ENCODE measurements at regions not wholly inside any gene's neighbourhood (a gene's known extent, or its start where the extent isn't known, plus 50 kb on each side); places are given as distances from the start of the nearest gene placed in this dataset.
A peak's percentile ranks its signal among the peaks of the same experiment; 100 is the strongest.

DNA sequence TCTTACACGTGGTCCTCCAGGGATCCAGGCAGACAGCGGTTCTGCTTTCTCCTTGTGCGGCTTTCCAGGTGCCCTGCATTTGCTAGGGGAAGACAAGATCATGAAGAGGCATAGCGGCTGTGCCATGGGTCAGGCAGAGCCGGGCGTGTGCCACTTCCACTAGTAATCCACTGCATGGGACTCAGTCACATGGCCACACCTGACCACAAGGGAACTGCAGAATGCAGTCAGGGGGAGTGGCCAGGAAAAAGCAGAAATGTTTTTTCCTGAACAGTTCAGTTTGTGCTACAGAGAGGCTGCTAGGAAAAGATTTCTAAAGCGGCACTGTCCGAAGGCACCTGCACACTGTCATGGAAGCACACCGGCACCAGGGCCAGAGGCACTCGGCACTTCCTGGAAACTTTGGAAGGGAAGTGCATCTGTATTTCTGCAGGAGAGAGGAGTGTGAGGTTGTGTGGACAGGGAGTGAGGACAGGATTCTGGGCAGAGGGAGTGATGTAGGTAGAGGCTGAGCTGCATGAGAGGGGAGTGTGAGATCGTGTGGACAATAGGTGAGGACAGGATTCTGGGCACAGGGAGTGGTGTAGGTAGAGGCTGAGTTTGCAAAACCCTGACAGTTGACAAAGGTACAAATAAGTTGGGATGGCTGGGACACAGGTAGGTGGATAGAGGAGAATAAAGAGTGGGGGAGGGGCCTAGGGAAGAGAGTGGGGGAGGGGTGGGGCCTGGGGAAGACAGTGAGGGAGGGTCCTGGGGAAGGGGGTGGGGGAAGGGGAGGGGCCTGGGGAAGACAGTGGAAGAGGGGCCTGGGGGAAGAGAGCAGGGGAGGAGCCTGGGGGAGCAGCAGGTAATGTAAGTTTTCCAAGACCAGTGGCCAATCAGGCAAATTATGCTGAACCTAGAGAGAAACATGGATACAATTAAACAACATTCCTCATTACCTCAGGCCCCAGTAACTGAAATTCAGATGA, 1436.3 kb downstream of the TBC1D22A start:
- DNase-seq = no peak

DNA sequence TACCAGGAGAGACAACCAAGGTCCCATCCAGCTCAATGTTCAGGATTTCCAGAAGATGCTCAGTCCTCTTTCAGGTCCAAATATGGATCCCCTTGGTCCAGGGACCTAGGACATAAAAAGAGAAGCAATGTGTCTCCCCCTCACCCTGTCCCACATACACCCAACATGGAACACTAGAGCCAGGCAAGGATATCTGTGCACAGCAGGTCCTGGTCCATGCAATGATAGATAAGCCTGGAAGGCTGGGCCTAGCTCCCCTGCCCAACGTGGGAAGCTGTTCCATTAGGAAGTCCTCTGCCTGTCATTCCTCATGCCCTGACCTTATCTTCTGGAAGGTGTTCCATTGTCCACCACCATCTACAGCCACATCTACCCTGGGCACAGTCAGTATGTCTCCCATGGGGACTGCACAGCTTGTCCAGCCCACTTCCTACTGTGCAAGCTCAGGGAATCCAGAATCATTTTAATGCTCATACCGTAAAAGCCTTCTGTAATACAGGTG, 1434.8 kb downstream of the TBC1D22A start:
- no peak for DNase-seq

DNA sequence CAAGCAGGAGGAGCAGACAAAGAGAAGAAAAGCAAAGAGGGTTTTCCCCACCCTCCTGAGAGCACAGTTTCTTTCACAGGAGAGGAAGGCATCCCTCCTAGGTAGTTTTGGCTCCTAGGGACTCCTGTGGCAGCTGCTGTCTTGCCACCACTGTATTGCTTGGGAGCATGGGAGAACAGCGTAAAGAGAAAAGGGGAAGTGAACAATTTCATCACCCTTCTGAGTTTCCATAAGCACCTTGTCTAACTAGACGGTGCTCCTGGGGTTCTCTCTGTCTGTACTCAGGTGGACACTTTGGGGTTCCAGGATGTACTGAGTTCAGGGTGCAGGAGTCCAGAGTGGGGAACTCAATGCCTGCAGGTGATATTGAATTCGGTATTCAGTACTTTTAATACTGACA, 1430.5 kb downstream of the TBC1D22A start:
- no peak for DNase-seq

DNA sequence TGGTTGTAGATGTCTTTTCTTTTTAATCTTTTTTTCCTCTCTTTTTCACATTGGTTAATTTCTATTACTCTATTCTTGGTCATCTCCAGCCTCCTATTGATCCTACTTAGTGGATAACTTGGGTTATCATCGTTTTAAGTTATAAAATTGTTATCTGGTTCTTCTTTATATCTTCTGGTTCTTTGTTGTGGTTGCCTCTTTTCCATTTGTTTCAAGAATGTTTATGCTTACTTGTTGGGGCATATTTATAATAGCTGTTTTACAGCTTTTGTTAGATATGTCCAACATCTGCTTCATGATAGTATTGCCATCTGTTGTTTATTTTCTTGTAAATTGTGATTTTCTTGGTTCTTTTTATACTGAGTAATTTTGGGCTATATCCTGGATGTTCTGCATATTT, 1429.6 kb downstream of the TBC1D22A start:
- DNase-seq = no peak

DNA sequence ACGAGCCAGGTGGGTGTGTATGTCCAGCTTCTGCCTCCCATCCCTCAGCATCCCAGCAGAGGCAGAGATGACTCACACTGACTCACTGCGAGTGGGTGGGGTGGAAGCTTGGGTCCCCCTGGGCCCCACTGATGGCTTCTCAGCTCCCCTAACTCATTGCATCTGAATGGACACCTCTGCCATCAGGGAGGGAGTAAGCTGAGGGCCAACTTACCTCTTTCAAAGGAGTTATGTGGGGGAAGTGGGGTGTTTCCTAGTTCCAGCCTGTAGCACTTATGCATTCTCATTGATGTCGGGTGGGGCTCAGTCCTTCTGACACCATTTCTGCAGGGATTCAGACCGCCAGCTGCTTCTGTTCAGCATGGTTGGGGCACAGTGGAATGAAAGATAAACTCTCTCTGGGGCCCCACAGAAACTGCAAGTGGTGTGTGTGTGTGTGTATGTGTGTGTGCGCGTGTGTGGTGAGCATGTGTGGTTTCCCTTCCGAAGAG, 1425.8 kb downstream of the TBC1D22A start:
- DNase-seq = peak; percentile 15

DNA sequence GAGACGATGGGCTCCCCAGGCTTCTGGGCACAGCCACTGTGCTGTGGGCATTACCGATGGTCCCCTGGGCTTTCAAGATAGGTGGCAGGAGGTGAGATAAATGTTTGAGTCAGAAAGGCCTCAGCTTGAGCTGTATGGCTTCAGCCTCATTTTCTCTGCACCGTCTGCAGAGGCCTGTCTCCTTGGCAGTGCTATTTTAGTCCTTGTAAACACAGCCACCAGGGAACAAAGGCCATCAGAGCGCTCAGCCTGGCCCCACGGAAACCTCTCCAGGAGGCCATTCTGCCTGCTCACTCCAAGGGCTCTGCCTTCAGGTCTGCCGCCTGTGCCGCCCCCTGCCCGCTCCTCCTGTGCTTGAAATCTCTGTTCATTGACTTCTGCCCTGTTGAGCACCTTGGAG, 1424.9 kb downstream of the TBC1D22A start:
- DNase-seq = no peak

DNA sequence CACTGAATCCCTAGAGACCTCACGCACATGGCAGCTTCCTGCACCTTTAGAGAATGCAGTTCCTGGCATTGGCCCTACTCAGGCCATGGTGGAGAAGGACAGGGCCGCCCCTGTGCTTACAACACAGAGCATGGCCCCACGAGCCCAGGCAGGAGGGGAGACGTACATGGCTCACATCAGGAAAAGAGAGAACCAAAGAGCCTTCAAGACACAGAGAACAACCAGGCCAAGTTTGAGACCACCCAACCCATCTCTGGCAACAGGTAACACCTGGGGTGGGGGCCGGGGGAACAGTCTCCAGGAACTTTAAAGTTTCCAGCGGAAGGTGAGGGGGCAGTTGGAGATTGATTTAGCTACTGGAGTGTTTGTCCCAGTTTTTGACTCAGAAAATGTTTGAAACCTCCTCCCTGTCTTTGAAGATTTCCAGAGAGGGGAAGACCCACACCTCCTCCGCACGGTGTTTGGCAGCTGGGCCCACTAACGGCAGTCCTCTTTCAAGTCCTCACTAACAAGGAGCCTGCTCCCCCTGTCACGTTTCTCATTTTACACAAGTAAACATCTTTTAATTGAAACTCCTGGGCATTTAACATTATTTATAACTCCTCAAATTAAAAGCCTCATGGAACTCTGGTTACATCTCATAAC, 1423.8 kb downstream of the TBC1D22A start:
- DNase-seq = no peak

DNA sequence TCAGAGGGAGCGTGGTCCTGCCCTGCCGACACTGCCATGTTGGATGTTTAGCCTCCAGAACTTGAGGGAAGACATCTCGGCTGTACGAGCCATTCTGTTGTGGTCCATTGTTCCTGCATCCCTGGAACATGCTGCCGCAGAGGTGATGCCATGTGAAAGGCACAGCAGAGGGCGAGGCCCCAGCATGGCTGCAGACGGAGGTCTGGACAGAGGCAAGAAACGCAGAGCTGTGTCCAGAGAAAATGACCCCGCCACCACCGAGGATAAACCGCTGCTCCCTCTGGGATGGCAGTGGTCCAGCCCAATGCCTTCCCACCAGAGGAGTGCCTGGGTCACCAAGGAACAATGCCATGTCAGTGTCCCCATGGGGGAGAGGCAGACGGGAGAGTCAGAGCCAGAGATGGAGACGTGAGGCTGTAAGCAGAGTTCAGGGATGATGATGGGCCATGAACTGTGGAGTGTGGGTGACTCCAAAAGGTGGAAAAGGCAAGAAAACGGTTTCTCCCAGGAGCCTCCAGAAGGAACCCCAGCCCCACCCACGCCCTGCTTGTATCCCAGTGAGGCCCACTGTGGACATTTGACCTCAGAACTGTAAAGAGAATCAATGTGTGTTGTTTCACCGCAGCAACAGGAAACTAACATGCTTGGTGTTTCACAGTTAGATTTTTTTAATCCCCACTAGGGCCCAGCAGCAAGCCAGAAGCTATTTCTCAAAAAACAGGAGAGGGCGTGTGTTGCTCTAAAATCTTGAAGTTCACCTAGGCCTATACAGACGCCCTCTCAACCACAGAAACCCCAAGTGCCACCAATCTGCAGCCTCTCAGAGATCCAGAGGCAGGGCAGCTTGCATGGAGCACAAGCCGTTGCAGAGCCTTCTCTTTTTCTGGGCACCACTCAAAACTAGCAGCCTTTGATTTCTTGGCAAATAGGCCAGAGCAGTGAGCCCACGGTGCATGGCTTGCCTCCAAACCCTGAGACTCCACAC, 1422.9 kb downstream of the TBC1D22A start:
- no peak for DNase-seq

DNA sequence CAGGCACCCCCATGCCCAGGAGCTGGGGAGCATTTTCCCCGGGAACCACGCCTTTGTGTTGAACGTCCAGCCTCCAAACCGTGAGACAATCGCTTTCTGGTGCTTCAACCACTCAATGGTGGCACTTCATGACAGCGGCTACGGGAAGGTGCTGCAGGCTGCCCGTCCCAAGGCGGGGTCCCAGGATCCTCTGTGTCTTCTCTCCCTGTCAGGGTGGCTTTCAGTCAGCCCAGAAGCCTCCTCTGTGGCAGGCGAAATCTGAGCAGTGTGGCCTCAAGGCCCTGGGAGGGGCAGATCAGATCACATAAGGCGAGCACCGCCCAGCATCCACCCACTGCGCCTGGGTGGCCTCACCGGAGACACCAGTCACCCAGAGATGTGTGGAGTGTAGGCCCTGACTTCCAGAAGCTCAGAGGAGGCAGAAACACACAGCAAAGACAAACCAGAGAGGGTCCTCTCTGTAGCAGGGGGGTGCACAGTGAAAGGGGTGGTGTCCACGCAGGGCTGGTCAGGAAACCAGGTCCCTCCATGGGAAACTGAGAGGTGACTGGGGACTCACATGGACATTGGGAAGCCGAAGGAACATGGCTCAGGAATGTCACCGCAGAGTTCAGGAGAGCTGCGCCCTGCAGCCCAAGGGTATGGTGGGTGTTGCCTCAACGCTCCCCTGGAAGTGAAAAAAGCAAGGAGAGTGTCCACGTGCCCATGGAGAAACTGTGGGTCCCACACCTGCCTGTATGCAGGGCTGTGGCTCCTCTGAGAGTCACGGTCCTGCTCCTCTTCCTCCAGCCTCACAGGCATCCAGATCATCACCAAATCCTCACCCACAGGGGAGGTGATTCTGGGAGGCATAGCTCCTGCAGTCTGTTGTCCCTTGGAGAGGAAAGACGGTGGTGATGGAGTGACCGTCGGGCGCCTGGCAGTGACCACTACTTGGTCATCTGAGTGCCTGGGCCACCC, 1420.7 kb downstream of the TBC1D22A start:
- DNase-seq = no peak

DNA sequence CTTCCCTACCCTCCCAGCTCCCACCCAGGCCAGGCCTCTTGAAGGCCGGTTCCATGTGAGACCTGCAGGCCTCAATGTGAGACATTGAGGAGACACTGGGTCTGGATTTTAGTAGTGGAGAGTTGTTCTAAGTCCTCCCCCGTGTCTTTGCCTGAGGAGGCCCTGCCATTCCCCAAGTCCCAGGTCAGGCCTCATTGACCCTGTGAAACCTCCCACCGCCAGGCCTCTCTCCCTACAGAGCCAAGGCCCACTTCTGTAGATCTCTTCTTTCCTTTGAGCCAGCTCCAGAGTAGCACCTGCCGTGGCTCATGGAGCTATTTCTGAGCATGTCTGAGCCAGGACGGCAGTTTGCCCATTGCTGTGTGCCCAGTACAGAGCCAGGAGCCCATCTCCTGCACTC, 1419.6 kb downstream of the TBC1D22A start:
- DNase-seq = no peak

DNA sequence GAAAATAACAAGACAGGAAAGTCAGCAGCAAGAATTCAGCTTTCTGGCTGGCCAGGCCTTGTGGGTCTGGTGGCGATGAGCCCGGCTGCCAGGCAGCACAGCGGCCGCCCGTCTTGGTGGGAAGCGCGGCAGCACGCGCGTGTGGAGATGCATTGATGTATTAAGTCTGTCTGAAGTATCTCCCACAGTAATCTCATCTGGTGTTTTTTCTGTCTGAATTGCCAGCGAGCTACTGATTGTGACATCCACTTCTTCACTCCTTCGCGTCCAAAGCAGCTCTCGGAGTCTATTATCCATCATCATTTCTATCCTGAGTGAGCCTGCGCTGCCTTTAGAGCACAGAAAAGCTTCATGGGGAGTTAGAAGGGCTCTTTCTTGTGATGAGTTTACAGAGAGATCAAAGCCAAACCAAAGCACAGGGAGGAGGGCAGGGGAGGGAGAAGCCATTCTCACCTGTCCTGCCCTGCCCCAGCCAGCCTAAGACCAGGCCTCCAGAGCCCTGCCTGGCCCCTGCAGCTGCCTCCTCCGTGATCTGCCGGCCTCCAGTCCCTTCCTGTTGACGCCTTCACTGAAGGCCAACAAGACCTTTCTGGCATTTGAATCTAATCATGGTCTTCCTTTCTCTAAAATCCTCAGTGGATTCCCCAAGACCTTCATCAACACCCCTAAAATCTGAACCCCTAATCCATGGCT, 1419.0 kb downstream of the TBC1D22A start:
- DNase-seq = no peak

DNA sequence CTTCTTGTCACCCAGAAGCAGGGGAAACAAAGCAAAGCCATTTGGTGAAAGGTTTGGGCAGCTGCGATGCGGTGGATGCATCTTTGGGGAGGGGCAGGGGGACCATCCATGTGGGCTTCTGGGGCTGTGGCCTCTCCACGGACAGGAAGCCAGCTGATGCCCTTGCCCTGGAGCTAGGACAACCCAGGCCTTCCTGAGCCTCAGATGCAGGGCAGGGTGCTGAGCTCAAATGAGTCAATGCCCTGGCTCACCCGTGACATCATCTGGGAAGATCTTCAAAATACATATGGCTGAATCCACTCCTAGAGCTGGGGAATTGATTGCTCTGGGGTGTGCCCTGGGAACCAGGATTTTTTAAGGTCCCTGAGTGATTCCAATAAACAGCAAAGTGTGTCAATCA, 1418.2 kb downstream of the TBC1D22A start:
- DNase-seq = no peak

DNA sequence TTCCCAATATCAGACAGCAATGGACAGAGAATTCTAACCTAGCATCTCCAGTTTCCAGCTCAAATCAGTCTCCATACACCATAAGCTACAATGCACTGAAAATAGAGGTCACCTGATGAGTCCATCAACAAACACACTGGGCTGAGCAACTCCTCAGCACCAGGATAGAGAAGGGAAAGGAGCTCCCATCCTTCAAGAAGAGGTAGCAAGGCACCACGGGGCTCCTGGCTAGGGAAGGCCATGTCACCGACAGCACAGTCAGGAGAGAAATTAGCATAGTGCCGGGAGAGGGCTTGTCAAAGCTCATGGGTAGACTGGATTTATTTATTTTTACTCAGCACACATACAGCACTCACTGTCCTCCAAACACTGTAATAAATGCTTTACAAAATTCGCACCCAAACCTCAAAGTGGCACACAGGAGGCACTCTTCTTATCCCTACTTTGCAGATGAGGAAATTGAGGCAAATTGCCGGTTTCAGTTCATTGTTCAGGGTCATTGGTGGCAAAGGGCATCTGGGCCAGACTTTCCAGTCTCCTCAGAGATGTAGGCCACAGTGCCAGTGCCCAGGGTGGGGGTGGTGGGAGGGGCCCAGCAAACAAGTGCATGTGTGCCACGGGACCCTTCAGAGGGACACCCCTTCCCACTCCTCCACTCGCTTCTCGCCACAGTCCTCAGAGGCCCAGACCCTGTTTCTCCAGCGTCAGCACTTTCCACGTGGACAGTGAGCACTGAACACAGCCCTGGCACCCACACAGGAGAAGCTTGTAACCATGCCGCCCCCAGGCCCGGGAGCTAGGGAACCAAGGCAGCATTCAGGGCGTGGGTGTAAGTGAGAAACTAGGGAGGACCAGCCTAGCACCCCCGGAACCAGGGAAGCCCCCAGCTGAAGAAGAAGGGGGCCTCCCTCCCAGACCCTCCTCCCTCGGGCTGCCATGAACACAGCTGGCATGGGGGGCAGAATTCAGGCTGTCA, 1417.4 kb downstream of the TBC1D22A start:
- DNase-seq = no peak

DNA sequence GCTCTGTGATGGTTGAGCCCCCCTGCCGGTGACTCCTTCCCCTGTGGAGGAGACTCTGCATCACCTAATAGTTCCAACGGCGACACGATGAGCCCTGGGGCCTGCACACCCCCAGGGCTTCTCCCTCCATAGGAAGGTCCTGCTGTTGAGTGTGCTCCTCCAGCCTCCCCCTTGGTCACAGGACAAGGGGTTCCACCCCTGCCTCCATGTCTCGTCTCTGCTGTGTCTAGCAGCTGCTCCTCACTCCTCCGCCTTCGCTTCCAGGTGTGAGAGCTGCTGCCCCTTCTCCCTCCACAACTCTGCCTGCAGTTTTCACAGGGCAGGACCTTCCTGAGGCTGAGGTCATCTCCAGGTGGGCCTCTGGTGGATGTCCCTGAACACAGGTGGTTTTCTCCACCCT, 1416.1 kb downstream of the TBC1D22A start:
- DNase-seq = no peak

DNA sequence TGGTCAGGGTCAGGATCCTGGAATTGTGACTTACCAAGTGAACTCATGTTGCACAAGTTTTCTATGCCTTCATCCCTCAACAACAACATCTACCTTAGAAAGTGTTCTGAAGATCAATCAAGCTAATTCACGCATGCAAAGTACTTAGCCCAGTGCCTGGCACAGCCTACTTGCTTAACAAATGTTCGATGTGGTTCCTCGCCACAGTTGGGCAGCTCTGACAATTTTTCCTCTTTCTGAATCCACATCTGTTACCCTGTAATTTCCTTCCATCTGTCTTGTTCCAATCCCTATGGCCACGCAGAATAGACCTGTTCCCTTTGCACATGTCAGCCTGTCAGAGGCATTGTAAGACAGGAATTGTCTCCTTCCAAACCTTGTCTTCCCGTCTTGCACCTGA, 1415.2 kb downstream of the TBC1D22A start:
- DNase-seq = no peak

DNA sequence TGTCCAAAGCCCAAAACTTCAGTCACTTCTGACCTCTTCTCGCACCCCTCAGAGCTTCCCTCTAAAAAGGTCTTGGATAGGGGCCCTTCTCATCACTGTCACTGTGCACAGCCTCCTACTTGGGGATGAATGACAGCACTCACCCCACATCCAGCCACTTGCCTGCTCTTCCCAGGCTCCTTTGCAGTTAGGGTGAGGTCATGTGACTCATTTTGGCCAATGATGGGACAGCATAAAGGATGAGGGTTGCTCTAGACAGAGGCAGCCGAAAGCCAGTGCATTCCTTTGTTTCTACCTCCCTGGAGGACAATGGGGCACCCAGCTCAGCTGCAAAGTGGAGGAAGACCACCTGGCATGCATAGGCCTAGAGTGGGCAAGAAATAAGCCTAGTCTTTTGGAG, 1413.3 kb downstream of the TBC1D22A start:
- no peak for DNase-seq

DNA sequence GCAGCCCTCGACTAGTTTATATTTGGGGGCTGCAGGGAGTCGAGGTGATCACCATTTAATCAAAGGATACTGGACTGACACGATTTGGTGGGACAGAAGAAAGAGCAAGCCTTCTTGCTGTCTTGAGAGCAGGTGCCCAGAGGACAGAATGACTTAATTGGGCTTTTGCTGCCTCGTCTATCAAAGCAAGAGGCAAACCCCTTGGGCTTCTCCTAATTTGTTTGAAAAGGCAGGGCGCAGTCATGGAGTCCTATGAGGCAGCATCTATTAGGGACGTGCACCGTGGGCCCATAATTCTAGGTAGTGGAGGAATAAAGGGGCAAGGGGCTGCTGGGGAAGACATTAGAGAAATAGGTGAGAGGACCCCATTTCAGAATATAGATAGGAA, 1411.3 kb downstream of the TBC1D22A start:
- no peak for DNase-seq

DNA sequence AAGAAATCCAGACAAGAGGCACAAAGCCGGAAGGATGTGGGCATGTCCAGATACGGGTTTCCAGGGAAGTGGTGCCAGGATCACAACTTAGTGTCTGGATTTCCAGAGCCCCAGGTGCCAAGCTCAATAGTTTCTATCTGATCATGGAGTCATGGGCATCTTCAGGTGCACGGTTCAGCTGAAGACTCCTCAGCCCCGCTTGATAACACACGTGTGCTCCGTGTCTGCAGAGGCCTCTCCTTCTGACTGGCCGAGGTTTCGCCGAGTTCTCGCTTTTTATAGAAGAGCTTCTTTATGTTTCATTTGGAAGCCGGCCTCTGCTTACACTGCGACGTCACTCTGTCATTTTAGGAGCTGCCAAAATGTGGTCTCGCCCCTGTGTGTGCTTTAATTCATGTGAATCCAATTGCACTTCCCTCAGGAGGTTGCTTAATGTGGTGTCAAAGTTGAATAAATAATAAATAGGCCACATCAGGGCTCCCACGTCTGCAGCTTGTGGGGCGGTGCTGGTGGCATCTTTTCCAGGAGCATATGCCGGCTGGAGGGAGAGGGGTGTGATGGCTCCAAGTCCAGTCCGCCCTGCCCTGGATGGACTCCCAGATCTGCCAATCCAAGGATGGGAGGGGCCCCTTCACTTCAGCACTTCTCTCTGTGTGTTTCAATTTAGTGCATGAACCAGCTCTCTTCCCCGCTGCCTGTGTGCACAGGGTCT, 1410.8 kb downstream of the TBC1D22A start:
- no peak for DNase-seq

DNA sequence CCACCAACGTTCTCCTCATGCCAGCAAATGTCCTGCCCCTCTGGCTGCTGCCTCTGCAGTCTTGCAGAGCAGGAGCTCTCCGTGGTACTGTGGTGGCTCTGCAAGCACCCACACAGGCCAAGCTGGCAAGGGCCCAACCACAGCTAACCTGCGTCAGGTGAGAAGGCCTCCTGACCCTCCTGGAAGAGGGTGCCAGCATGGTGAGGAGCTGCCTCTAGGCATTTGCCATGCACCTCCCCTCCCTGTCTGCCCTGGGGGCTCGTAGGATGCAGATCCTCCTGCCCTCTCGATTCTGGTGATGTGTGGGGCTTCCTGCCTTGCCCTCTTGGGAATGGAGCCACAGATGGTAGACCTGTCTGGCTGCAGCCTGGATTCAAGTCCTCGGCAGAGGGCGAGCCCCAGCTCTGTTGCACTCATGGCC, 1408.8 kb downstream of the TBC1D22A start:
- no peak for DNase-seq
